ENCODE measurements at regions not wholly inside any gene's neighbourhood (a gene's known extent, or its start where the extent isn't known, plus 50 kb on each side); places are given as distances from the start of the nearest gene placed in this dataset.
A peak's percentile ranks its signal among the peaks of the same experiment; 100 is the strongest.

DNA sequence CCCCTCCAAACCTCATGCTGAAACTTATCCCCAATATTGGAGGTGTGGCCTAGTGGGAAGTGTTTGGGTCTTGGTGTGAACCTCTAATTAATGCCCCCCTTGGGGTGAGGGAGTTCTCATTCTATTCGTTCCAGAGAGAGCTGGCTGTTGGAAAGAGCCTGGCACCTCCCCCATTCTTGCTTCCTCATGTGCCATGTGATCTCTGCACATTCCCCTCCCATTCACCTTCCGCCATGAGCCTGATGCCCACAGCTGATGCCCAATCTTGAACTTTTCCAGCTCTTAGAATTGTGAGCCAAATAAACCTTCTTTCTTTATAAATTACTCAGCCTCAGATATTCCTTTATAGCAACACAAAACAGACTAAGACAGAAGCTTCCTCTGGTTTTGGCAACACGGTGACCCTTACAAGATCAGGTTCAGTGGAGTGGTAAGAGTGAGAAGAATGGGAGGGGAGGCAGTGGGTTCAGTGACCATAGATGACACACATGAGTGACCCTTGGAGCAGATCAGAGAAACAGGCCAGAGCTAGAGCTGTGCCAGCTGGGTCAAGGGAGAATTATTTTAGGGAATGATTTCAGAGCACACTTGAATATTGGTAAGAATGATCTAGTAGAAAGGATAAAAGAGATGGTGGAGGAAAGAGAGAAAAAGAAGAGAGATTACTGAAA, 176.4 kb downstream of the LY86 start:
- TF ChIP-seq TEAD4 (IDR thresholded peaks at IDR 0.05) (no peak), TAF1 (IDR thresholded peaks at IDR 0.05; ENCODE audit: low read depth) (no peak), CEBPB (IDR thresholded peaks at IDR 0.05) (no peak), ZBTB7A (IDR thresholded peaks at IDR 0.05; ENCODE audit: low read depth) (no peak), MAX (IDR thresholded peaks at IDR 0.05) (no peak), EP300 (IDR thresholded peaks at IDR 0.05; ENCODE audit: borderline replicate concordance) (0 out of 2 replicates have a peak, but pooled peaks have one; percentile 38), TCF12 (IDR thresholded peaks at IDR 0.05; ENCODE audit: low read depth) (no peak), EGR1 (IDR thresholded peaks at IDR 0.05) (no peak), FOXM1 (IDR thresholded peaks at IDR 0.05; ENCODE audit: borderline replicate concordance, low read depth) (no peak), CREB1 (IDR thresholded peaks at IDR 0.05; ENCODE audit: low read depth) (no peak), RAD21 (IDR thresholded peaks at IDR 0.05; ENCODE audit: low read depth) (no peak), USF1 (IDR thresholded peaks at IDR 0.05) (peak; percentile 62), NFIC (IDR thresholded peaks at IDR 0.05) (peak; percentile 15; the same call in 1 of the 2 replicates), REST (IDR thresholded peaks at IDR 0.05; ENCODE audit: low read depth) (no peak), YY1 (IDR thresholded peaks at IDR 0.05; ENCODE audit: low read depth) (no peak)

DNA sequence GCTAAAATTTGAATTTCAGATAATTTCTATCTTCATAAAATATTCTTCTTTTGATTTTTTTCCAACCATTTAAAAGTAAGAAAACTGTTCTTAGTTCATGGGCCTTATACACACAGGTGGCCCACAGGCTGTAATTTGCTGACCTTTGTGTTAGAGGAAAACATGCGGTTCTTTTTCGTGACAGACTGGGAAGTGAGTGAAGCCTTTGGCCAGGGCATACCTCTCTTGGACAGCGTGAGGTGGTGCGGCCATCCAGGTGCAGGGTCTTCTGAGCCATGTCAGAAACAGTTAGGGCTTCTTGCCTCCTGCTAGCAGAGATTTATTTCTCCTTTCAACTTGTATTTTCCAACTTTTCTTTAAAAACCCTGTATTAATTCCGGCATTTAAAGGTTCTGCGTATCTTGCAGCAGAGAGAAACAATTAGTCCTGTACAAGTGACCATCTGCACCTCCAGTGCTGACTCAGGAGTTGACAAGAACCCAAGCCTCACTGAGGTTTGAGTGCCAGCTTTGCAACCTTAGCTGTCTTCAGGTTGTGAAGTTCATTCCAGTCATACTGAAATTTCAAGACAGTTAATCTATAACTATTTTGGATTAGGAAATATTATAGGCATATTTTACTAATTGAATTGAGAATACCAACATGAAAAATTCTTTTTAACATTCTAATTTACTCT, 177.8 kb downstream of the LY86 start:
- no peak for TF ChIP-seq TCF12 (IDR thresholded peaks at IDR 0.05; ENCODE audit: low read depth)
- TF ChIP-seq REST (IDR thresholded peaks at IDR 0.05; ENCODE audit: low read depth) = no peak
- no peak for TF ChIP-seq TEAD4 (IDR thresholded peaks at IDR 0.05)
- TF ChIP-seq YY1 (IDR thresholded peaks at IDR 0.05; ENCODE audit: low read depth) = no peak
- TF ChIP-seq CREB1 (IDR thresholded peaks at IDR 0.05; ENCODE audit: low read depth) = no peak
- no peak for TF ChIP-seq EGR1 (IDR thresholded peaks at IDR 0.05)
- no peak for TF ChIP-seq RAD21 (IDR thresholded peaks at IDR 0.05; ENCODE audit: low read depth)
- TF ChIP-seq CEBPB (IDR thresholded peaks at IDR 0.05) = no peak
- no peak for TF ChIP-seq ZBTB7A (IDR thresholded peaks at IDR 0.05; ENCODE audit: low read depth)
- no peak for TF ChIP-seq FOXM1 (IDR thresholded peaks at IDR 0.05; ENCODE audit: borderline replicate concordance, low read depth)
- TF ChIP-seq NFIC (IDR thresholded peaks at IDR 0.05) = no peak
- TF ChIP-seq EP300 (IDR thresholded peaks at IDR 0.05; ENCODE audit: borderline replicate concordance) = no peak
- no peak for TF ChIP-seq TAF1 (IDR thresholded peaks at IDR 0.05; ENCODE audit: low read depth)
- no peak for TF ChIP-seq USF1 (IDR thresholded peaks at IDR 0.05)

GRCh38 chr6:6769466-6769865, 180.9 kb downstream of the LY86 start:
- TF ChIP-seq EGR1 (IDR thresholded peaks at IDR 0.05) (no peak), ZBTB7A (IDR thresholded peaks at IDR 0.05; ENCODE audit: low read depth) (no peak), YY1 (IDR thresholded peaks at IDR 0.05; ENCODE audit: low read depth) (no peak), TEAD4 (IDR thresholded peaks at IDR 0.05) (no peak), MAX (IDR thresholded peaks at IDR 0.05) (no peak), TCF12 (IDR thresholded peaks at IDR 0.05; ENCODE audit: low read depth) (no peak), REST (IDR thresholded peaks at IDR 0.05; ENCODE audit: low read depth) (no peak), NFIC (IDR thresholded peaks at IDR 0.05) (no peak), CEBPB (IDR thresholded peaks at IDR 0.05) (no peak), TAF1 (IDR thresholded peaks at IDR 0.05; ENCODE audit: low read depth) (no peak), FOXM1 (IDR thresholded peaks at IDR 0.05; ENCODE audit: borderline replicate concordance, low read depth) (no peak), EP300 (IDR thresholded peaks at IDR 0.05; ENCODE audit: borderline replicate concordance) (no peak), USF1 (IDR thresholded peaks at IDR 0.05) (no peak), RAD21 (IDR thresholded peaks at IDR 0.05; ENCODE audit: low read depth) (no peak), CREB1 (IDR thresholded peaks at IDR 0.05; ENCODE audit: low read depth) (no peak)

All from Ishikawa (cell line).